ENCODE measurements at regions not wholly inside any gene's neighbourhood (a gene's known extent, or its start where the extent isn't known, plus 50 kb on each side); places are given as distances from the start of the nearest gene placed in this dataset.

DNA sequence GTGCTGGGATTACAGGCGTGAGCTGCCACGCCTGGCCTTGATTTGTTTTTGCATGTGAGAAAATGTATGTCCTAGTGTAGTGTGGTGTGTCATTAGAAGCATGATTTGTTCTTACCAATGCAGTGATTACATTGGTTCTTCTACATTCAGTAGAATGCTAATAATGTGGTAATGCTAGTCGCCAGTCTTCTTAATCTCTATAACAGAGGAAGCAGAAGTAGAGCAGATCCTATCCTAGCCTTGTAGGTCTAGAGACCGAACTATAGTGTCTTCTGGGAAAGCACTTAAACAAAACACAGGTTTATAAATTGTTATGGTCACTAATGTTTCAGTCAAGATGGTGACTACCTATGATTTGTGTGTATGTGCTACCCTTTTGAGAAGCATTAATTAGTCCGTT, 197.5 kb upstream of the DMRT1 start:
- RAD21 ChIA-PET (ENCODE audit: unreplicated experiment): no interaction called here

DNA sequence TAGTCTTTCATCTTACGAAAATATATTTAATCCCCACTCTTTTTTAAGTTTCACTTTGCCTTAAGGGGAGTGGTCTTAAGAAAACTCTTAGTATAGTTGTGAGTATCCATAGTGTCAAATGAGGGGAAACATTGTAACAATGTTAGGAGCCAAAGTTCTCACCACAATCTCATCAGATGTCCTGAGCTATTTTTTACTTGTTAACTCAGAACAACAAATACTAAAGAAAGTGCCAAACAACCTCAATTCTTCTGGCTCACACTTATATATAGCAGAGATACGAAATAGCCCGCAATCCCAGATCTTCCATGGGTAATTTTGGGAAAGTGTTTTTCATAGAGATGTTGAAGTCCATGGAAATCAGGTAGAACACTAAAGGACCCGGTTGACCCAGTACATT, 194.0 kb upstream of the DMRT1 start:
- FAIRE-seq: no peak
- no peaks in the 10 kb centered on the region for H3K27me3 ChIP-seq (replicated peaks in 1 of 2; ENCODE audit: control insufficient read depth in 2 of 2, insufficient read depth in 2 of 2, low read length in 1 of 2)
- CTCF ChIA-PET: no interaction called here

More for the DNA sequence above, 197.5 kb upstream of the DMRT1 start:
- no peaks in the 10 kb centered on the region; a peak in 1 of 4 replicates for H3K27me3 ChIP-seq (replicated peaks in 1 of 2; ENCODE audit: control insufficient read depth in 2 of 2, insufficient read depth in 2 of 2, low read length in 1 of 2)
- H3K4me3 ChIP-seq: no peak overlapping the region
- TF ChIP-seq CHD4 (IDR thresholded peaks at IDR 0.05): no peak
- no peak for TF ChIP-seq NR2C2 (IDR thresholded peaks at IDR 0.05; ENCODE audit: borderline replicate concordance, control insufficient read depth, insufficient read length, low read depth)
- no peak for TF ChIP-seq RAD51 (IDR thresholded peaks at IDR 0.05)
- TF ChIP-seq POLR2AphosphoS2 (IDR thresholded peaks at IDR 0.05; ENCODE audit: low read depth, low read length): no peak
- no peak for TF ChIP-seq JUNB (IDR thresholded peaks at IDR 0.05)
- no peak for TF ChIP-seq RFX5 (IDR thresholded peaks at IDR 0.05; ENCODE audit: low read depth, low read length)
- no peak for TF ChIP-seq KAT2A (conservative IDR thresholded peaks at IDR 0.05; ENCODE audit: control insufficient read depth, low read depth, low read length)
- no peak for TF ChIP-seq SREBF2 (IDR thresholded peaks at IDR 0.05; ENCODE audit: low read length)
- intact Hi-C loops (cut with micrococcal nuclease; ENCODE audit: unreplicated experiment): no loop called here
- H3K4me2 ChIP-seq (ENCODE audit: control insufficient read depth, insufficient read depth): no peak overlapping the region
- no peak overlapping the region for H2AFZ ChIP-seq (ENCODE audit: control insufficient read depth, low read depth, low read length)
- 43% methylated on average over 5 of the region's 5 CpGs for WGBS (ENCODE audit: insufficient coverage, insufficient replicate concordance, low lambda C conversion rate, missing lambda C conversion rate)
- ATAC-seq (no peak), DNase-seq (ENCODE audit: low read depth, low spot score) (no peak), FAIRE-seq (no peak)
- H3K9ac ChIP-seq (ENCODE audit: control insufficient read depth, insufficient read depth, low read length): no peak overlapping the region
- no peak overlapping the region for H3K27ac ChIP-seq (ENCODE audit: control insufficient read depth, insufficient read depth)
- ChIA-PET POLR2A (no interaction called here), SMC1A (ENCODE audit: uncharacterized antibody, unreplicated experiment) (no interaction called here), CTCF (no interaction called here)
- H3K9me3 ChIP-seq (replicated peaks; ENCODE audit: control insufficient read depth, insufficient read depth, low read length): no peaks in the 10 kb centered on the region
- H3K36me3 ChIP-seq (ENCODE audit: control insufficient read depth in 2 of 2, insufficient read depth in 2 of 2, low read length in 1 of 2): no peaks in the 10 kb centered on the region
- BruUV-seq (replicated peaks): no TSS peak
- no peaks in the 10 kb centered on the region for H4K20me1 ChIP-seq (ENCODE audit: control insufficient read depth, insufficient read depth)
- no peaks in the 10 kb centered on the region for H3K4me1 ChIP-seq (ENCODE audit: control insufficient read depth, insufficient read depth, low read length)
- H3K79me2 ChIP-seq (ENCODE audit: control insufficient read depth, insufficient read depth, low read length): no peaks in the 10 kb centered on the region
- in situ Hi-C loops (cut with MboI): no loop called here

More for the DNA sequence above, 194.0 kb upstream of the DMRT1 start:
- 44% methylated on average over 4 of the region's 4 CpGs for WGBS (ENCODE audit: insufficient coverage, insufficient replicate concordance, low lambda C conversion rate, missing lambda C conversion rate)
- ChIA-PET RAD21 (ENCODE audit: unreplicated experiment) (no interaction called here), POLR2A (no interaction called here), SMC1A (ENCODE audit: uncharacterized antibody, unreplicated experiment) (no interaction called here)
- H3K4me2 ChIP-seq (ENCODE audit: control insufficient read depth, insufficient read depth): no peak overlapping the region
- no peaks in the 10 kb centered on the region for H3K36me3 ChIP-seq (ENCODE audit: control insufficient read depth in 2 of 2, insufficient read depth in 2 of 2, low read length in 1 of 2)
- no peaks in the 10 kb centered on the region for H3K4me1 ChIP-seq (ENCODE audit: control insufficient read depth, insufficient read depth, low read length)
- in situ Hi-C loops (cut with MboI) (no loop called here), intact Hi-C loops (cut with micrococcal nuclease; ENCODE audit: unreplicated experiment) (no loop called here)
- H4K20me1 ChIP-seq (ENCODE audit: control insufficient read depth, insufficient read depth): no peaks in the 10 kb centered on the region
- no peaks in the 10 kb centered on the region for H3K79me2 ChIP-seq (ENCODE audit: control insufficient read depth, insufficient read depth, low read length)
- TF ChIP-seq HDAC2 (IDR thresholded peaks at IDR 0.05) (no peak), ETV6 (conservative IDR thresholded peaks at IDR 0.05 in 1 of 2, IDR thresholded peaks at IDR 0.05 in 1 of 2; ENCODE audit: borderline replicate concordance in 1 of 2, low read depth in 1 of 2) (no peak), ZNF384 (IDR thresholded peaks at IDR 0.05; ENCODE audit: borderline replicate concordance, low read depth, low read length) (no peak), POLR2AphosphoS2 (IDR thresholded peaks at IDR 0.05; ENCODE audit: low read depth, low read length) (no peak), TCF12 (IDR thresholded peaks at IDR 0.05; ENCODE audit: low read depth, low read length) (no peak), MXI1 (IDR thresholded peaks at IDR 0.05; ENCODE audit: low read depth, low read length) (no peak), JUNB (IDR thresholded peaks at IDR 0.05) (no peak), ZNF207 (IDR thresholded peaks at IDR 0.05; ENCODE audit: borderline replicate concordance) (no peak)
- TF ChIP-seq, protein P1, sequence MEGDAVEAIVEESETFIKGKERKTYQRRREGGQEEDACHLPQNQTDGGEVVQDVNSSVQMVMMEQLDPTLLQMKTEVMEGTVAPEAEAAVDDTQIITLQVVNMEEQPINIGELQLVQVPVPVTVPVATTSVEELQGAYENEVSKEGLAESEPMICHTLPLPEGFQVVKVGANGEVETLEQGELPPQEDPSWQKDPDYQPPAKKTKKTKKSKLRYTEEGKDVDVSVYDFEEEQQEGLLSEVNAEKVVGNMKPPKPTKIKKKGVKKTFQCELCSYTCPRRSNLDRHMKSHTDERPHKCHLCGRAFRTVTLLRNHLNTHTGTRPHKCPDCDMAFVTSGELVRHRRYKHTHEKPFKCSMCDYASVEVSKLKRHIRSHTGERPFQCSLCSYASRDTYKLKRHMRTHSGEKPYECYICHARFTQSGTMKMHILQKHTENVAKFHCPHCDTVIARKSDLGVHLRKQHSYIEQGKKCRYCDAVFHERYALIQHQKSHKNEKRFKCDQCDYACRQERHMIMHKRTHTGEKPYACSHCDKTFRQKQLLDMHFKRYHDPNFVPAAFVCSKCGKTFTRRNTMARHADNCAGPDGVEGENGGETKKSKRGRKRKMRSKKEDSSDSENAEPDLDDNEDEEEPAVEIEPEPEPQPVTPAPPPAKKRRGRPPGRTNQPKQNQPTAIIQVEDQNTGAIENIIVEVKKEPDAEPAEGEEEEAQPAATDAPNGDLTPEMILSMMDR (IDR thresholded peaks at IDR 0.05 in 2 of 3, conservative IDR thresholded peaks at IDR 0.05 in 1 of 3; ENCODE audit: control insufficient read depth in 2 of 3, extremely low read depth in 1 of 3, insufficient read depth in 1 of 3, low read depth in 3 of 3, low read length in 3 of 3): no peak
- TF ChIP-seq, protein P2, sequence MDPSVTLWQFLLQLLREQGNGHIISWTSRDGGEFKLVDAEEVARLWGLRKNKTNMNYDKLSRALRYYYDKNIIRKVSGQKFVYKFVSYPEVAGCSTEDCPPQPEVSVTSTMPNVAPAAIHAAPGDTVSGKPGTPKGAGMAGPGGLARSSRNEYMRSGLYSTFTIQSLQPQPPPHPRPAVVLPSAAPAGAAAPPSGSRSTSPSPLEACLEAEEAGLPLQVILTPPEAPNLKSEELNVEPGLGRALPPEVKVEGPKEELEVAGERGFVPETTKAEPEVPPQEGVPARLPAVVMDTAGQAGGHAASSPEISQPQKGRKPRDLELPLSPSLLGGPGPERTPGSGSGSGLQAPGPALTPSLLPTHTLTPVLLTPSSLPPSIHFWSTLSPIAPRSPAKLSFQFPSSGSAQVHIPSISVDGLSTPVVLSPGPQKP (IDR thresholded peaks at IDR 0.05; ENCODE audit: low read depth, low read length): no peak
- TF ChIP-seq, protein P3, sequence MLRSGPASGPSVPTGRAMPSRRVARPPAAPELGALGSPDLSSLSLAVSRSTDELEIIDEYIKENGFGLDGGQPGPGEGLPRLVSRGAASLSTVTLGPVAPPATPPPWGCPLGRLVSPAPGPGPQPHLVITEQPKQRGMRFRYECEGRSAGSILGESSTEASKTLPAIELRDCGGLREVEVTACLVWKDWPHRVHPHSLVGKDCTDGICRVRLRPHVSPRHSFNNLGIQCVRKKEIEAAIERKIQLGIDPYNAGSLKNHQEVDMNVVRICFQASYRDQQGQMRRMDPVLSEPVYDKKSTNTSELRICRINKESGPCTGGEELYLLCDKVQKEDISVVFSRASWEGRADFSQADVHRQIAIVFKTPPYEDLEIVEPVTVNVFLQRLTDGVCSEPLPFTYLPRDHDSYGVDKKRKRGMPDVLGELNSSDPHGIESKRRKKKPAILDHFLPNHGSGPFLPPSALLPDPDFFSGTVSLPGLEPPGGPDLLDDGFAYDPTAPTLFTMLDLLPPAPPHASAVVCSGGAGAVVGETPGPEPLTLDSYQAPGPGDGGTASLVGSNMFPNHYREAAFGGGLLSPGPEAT (IDR thresholded peaks at IDR 0.05; ENCODE audit: low read depth): no peak
- no peak overlapping the region for H3K9ac ChIP-seq (ENCODE audit: control insufficient read depth, insufficient read depth, low read length)
- ATAC-seq: no peak
- no peaks in the 10 kb centered on the region for H3K9me3 ChIP-seq (replicated peaks; ENCODE audit: control insufficient read depth, insufficient read depth, low read length)
- no peak overlapping the region for H2AFZ ChIP-seq (ENCODE audit: control insufficient read depth, low read depth, low read length)
- BruUV-seq (replicated peaks): no TSS peak
- H3K4me3 ChIP-seq: no peak overlapping the region
- no peak for DNase-seq (ENCODE audit: low read depth, low spot score)
- no peak overlapping the region for H3K27ac ChIP-seq (ENCODE audit: control insufficient read depth, insufficient read depth)

Data from GM12878 (cell line).